NCI-H1417 (cell line): ENCODE measurements at regions not wholly inside any gene's neighbourhood (a gene's known extent, or its start where the extent isn't known, plus 50 kb on each side); places are given as distances from the start of the nearest gene placed in this dataset.
"Not testable (repeated sequence)": the region's sequence is repeated elsewhere in the genome, so short reads cannot be mapped to it uniquely, and the experiment has no call there.

ENCODE experiments used
- DNase-seq, 3 experiments: peaks; one replicate each; lab custom pipeline; 2025; lab: John Stamatoyannopoulos, UW

DNA sequence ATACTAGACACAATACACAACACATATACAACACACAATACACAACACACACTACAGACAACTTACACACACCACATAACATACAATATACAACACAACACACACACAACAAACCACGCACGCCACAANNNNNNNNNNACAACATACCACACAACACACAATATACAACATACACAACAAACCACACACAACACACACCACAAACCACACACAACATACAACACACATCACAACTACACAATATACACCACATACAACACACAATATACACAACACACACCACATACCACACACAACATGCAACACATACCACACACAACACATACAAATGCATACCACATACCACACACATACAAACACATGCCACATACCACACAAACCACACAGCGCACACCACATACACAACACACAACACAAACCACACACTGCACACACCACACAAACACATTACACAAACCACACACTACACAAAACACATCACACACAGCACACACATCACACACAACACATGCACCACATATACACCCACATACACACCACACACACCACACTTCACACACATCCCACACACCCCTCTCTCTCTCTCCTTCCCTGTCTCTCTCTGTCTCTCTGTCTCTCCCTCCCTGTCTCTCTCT, 108.3 kb downstream of the ETS2 start:
- DNase-seq, result peak in 1 of 3 experiments; percentile 25

DNA sequence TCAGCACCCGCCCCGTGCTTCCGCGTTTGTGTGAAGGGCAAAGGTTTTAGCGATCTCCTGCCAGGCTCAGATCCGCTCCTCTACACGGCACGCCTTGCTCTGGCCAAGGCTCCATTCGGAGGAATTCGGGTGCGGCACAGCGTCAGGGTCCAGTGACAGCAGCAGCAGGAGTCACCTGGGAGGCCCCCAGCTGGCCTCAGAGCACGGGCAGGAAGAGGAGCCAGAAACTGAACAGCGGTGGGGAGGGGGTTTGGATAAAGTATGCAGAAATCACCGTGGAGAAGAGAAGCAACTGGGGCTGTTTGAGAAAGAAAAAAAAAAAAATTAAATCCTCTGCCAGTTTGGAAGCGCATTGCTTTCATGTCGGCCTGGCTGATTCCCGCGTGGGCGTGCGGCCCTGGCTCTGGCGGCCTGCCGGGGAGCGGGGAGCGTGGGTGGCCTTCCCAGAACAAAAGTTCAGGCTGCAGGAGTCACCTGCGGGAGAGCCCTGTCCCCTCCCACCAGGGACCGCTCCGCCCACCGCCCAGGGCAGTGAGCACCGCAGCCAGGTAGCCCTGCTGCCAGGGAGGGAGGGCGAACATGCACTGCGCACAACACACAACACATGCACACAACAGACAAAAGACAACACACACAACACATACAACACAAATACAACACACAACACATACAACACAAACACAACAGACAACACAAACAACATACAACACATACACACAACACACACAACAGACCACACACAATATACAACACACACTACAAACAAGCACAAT, 107.6 kb downstream of the ETS2 start:
- DNase-seq, result peak; percentile 66 to 85 (median 85)

DNA sequence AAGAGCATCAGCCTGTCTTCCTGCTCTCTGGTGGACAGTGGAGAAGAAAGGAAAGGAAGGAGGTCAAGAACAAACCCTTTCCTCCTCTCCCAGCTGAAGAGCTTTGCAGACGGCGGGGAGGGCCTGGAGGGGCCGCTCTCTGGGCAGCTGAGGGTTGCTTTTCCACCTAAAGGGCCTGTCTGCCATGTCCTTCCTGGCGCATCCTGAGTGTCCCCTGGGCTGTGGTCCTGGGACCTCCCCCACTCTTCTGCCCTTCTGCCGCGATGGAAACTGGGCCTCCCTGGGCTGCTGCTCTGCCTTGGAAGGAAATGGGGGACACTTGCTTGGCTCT, 107.0 kb downstream of the ETS2 start:
- no peak for DNase-seq

DNA sequence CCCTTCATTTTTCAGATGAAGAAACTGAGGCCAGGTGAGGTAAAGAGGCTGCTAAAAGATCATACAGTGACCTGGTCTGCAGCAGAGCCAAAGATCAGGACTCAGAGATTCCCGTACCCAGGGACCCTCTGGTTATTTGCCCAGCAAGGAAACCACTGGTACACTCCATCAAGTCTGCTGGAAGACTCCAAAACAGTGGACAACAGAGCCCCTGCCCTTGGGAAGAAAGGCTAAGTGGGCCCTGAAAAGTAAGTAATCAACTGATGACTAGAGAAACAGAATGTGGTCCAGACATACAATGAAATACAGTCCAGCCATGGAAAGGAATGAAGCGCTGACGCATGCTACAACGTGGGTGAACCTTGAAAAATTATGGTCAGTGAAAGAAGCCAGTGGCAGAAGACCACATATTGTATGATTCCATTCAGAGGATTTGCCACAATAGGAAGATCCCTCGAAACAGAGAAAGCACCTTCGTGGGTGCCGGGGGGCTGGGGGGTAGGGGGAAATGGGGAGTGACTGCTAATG, 106.4 kb downstream of the ETS2 start:
- DNase-seq, result no peak

DNA sequence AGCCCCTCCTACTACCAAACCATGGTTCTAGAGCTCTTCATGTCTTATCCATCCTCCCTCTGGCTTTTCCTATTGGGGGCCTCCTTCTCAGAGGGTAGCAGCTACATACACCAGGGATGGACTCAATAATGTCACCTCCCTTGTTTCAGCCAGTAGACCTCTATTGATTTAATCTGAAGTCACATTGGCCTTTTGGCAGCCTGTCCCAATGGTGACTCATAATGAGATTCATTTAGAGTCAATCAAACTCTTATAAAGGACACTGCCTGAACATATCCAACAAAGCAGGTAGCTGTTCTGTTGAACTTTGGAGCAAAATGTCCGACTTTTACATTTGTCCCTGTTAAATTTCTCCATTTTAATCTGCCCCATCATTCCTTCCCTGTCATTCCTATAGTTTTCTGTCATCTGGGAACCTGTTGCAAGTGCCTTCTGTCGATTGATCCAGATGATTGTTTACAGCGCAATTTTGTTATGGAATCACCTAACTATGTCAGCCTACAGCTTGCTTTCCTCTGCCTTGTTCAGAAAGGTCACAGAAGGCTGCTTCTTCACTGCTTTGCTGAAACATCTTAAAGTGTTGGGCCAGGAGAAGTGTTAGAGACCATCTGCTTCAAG, 105.9 kb downstream of the ETS2 start:
- no peak for DNase-seq

DNA sequence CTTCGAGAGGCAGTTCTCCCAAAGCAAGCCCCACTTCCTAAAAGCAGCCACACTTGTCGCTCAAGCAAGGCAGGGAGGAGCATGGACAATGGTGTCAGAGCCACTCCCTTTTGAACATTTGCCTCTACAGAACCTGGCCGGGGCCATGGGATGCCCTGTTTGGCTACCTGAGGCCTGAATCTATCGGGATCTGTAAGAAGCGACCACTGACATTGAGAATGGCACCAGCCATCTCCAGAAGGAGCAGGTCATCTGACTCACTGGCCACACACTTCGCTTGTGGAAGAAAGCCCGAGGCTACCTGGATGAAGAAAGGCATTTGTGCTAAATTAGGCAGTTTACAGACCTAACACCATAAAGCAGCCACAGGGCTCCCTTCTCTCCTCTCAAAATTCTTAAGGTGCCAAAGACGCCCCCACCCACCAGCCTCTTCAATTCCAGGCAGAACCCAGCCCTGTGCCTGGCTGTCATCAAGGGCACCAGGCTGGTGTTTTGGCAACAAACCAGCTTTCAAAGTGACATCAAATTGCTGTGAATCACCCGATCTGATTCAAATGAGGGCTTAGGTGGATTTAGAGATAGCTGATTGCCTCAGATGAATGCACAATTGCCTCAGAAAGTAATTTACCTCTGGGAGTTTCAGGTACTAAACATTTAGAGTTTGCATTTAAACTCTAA, 104.8 kb downstream of the ETS2 start:
- peak; percentile 23 to 60 (median 24) for DNase-seq

DNA sequence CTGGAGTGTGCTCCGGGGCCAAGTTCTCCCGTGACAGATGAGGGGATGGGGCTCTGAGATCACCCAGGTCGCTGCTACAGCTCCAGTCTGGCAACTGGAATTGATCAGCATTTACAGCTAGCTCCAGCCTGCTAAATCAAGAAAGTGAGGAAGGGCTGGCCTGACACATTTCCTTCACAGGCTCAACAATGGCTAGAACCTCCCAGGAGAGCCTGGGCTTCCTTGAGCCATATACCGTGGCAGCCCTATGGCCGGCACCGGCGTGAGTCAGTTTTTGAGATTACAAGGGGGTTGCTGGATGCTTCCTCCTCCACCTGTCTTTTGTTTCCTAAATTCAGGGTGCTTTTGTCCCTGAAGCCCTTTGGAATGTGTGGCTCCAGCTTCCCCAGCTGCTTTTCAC, 104.2 kb downstream of the ETS2 start:
- no peak for DNase-seq

DNA sequence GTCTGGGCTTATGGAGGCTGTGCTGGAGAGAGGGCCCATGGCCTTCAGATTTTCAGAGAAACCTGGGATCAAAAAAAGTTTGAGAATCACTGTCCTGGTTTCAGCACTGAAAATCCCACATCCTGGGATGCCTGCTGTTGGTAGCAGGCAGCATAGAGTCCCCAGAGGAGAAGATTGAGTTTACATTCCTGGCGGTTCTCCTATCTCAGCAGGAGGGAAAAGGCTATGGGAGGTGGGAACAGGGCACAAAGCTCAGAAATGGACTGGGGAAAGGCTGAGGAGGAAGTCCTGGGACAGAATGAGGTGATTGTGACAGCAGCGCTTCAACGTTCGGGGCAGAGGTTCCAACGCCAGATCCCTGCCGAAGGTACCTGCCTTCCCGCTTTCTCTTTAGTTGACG, 103.4 kb downstream of the ETS2 start:
- no peak for DNase-seq

DNA sequence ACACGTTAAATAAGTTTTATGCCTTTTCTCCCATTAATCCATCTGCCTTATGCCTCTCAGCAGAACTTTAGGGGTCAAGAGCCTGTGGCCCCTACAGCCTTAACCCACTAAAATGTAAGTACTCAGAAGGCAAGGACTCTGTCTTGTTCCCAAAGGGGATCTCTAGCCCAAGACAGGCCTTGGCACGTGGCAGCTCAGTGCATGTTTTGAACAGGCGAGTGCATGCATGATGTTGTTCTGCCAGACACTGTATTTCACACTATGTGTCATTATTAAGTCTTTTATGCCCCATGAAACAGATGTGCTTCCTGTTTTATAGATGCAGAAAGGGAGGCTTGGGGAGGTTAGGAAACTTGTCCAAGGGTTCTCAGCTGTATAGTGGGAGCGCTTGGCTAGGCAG, 102.8 kb downstream of the ETS2 start:
- DNase-seq, result no peak

DNA sequence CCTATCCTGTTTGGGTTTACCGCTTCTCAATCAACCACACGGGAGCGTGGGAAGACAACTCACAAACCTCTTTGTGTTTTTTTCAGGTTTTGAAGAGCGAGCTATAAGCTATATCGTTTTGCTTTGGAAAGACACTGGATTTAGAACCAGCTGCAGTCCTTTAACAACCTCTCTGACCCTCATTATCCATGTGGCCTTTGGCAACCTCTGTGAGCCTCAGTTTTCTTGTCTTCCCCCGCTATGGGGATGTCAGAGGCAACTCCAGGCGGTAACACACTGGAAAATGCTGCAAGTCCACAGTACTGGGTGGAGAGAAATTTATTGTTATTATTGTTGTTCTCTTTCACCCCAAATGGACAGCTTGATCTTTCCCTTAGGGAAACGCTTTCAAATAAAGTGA, 100.0 kb downstream of the ETS2 start:
- no peak for DNase-seq

DNA sequence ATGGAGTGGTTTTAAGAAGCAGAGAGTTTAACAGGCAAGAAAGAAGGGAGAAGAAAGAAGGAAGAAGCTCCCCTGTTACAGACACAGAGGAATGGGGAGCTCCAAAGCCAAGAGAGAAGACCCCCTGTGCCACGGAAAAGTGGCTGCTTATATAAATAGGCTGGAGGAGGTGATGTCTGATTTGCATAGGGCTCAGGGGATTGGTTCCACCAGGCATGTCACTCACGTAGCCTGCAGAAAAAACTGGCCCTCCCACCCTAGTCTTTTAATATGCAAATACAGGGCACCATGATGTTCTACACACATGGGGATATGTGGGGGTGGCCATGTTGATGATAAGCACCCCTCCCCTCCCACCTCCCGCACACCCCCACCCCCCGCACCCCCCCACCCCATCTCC, 99.6 kb downstream of the ETS2 start:
- DNase-seq, result no peak

DNA sequence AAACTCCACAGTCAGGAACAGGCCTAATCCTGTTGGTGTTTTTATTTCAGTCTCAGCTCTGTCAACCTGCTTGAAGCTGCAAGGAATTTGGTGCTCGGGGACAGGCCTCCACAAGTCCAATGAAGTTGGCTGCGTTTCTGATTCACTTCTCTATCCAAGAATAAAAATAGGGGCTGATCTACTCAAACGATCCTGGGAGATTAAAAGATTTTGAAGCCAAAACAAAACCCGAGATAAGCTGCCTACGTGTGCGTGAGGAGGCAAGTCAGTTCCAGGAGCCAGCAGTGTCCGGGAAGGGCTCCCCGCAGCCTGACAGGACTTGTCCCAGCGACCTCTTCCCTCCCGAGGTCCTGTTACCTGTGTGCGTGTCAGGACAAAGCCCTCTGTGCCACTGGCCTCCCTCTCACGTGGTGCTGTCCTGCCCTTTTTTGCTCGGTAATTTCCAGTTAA, 98.0 kb downstream of the ETS2 start:
- DNase-seq, result no peak

DNA sequence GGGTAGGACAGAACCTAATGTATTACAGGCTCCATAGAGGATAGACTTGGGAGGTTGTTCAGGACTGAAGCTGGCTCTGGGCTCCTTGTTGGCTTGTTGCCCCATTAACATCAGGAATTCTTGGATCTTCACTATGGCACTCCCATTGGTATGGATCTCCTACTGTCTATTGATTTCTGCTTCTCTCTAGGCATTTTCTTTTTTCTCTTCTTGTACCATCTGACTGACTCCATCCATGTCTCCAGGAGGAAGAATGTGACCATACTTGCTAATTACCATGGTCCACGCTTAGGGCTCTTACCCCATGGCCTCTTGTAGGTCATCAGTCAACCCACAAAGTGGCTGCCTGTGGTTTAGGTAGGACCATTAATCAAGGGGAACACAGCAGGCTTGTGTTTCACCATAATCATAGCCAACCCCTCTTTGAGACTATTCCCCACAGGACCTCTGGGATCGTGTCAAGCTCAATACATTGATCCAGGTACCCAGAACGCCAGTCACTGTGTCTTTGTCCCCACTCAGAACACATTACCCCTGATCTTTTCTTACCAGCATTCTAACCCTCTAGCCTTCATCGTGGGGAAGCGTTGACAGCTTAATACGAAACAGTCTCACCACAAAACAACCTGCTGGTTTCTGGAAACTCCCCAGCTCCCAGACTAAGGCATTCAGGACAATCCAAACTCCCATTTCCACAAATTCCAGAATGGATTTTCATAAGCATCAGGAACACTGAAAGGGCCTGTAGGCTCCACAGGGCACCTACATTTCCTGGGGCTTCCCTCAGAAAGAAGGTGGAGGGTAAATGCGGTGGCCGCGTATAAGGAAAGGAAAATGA, 97.1 kb downstream of the ETS2 start:
- DNase-seq, result no peak

DNA sequence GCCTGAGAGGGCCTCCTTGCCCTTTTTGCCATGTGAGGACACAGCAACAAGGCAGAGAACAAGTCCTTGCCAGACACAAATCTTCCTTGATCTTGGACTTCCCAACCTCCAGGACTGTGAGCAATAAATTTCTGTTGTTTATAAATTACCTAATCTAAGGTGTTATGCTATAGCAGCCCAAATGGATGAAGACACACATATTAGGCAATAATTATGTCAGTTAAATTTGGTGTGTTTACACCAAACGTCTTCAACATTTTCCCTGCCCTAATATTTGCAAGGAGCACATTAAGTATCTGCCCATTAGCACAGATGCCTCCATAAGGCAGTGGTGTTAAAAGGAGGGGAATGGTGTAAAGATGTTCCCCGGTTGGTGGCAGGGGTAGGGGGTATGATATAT, 94.8 kb downstream of the ETS2 start:
- DNase-seq, result no peak

DNA sequence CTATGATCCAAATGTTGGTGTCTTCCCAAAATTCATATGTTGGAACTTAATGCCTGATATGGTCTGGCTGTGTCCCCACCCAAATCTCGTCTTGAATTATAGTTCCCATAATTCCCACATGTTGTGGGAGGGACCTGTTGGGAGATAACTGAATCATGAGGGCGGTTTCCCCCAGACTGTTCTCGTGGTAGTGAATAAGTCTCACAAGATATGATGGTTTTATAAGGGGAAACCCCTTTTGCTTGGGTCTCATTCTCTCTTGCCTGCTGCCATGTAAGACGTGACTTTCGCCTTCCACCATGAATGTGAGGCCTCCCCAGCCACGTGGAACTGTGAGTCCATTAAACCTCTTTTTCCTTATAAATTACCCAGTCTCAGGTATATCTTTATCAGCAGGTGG, 94.3 kb downstream of the ETS2 start:
- DNase-seq, result not testable (repeated sequence)

DNA sequence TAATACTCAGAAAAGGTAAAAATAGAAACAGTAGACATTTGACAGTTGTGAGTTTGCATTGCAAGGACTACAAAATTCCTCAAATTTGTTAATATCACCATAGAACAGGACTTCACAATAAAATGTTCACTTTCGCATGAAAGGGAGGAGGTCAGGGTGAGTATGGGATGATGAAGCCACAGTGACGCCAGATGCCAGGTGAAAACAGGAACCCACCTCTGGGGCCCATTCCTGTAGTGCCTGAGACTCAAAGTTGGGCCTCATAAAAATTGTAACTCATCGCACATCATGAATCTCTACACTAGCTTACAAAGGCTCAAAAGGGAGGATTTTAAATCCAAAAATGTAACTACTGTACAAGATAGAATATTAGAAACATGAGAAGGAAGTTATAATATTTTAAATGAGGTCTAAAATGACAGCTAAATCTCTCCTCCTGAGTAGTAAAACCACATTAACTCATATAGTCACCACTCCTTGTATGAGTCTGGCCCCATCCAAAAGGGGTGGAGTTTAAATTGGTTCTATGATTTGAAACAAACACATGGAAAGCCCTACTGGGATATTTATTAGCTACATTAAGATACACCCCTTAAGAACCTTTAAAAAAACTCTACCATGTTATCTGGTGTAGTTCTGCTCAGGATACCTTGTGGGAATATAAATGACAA, 93.7 kb downstream of the ETS2 start:
- no peak for DNase-seq

DNA sequence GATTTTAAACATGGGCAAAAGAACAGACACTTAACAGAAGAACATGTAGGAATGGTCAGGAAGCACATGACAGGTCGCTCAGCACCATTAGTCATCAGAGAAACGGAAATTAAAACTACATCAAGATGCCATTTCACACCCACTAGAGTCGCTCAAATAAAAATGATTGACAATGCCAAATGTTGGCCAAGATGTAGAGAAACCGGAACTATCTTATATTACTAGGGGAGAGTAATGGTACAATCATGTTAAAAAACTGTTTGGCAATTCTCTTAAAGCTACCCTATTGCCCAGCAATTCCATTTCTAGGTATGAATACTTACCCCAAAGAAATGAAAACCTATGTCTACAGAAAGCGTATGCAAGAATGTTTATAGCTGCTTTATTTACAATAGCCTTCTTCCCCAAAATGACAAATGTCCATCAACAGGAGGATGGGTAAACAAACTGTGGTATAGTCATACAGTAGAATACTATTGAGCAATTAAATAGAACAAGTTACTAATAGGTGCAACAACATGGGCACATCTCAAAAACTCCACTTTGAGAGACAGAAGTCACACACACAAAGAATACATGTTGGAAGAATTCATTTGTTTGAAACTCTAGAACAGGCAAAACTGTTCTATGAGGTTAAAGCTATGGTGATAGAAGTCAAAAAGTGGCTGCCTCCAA, 92.8 kb downstream of the ETS2 start:
- no peak for DNase-seq

DNA sequence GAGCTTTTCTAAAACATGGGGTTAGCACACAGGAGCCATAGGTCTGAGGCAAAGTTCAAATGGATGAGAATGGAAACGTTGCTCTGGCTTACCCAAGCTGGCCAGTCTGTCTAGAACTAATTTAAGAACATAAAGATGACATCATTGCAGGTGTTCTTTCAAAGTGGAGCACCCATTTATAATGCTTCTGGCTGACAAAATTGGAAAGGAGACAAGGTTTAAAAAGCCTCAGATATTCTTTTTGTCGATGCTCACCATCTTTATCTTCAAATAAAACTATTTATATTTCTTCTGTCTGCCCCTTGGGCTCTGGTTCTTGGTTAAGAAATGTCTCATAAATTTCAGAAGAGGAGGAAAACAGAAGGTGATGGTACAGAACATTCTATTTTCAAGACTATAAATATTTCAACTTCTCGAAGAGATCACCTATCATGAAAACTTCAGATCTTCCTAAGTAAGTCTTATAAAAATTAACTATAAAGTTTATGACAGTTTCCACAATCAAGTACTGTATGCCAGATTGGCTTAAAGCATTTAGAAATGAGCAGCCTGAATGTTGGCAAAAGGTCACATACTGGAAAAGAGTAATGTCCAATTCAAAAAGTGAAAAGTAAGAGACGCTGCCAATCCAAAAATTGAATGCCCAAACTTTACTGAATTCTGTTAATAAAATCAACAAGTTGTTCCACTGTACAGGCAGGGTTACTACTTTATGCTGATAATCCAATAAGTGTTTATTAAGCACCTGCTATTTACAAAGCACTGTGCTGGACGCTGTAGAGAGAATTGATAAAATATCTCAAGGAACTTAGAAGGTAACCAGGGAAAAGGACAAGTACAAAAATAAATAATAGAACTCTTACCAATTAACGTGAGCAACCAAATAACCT, 92.0 kb downstream of the ETS2 start:
- DNase-seq, result peak in 2 of 3 experiments; percentile 38 to 45

DNA sequence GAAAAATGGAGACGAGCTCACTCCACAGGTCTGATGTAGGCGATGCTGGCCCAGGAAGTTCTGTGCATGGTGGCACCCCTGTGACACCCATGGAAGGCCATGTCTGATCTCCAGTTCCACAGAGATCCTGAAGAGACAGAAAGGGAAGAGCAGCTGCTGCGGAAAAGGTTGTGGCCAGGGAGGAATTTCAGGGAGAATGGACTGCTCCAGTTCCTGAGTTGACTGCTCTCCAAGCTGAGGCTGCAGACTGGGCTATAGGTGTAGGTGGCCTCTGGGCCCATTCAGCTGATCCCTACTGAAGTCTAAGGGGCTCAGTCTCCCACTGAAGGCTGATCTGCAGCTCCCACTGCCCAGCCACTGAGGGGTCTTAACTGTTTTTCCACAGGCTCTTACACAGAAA, 89.2 kb downstream of the ETS2 start:
- no peak for DNase-seq
